DND-41 (cell line): ENCODE measurements at regions not wholly inside any gene's neighbourhood (a gene's known extent, or its start where the extent isn't known, plus 50 kb on each side); places are given as distances from the start of the nearest gene placed in this dataset.

Source experiments
- EZH2 ChIP-seq: IDR thresholded peaks from 3 replicates; pipeline ENCODE4 v1.6.1; 2012; ENCODE audit warnings: borderline replicate concordance, low read depth, mild to moderate bottlenecking, moderate library complexity, low read length, inconsistent platforms; ENCODE audit not compliant: severe bottlenecking
- TF ChIP-seq, protein P1 (sequence below): IDR thresholded peaks from 2 replicates; pipeline ENCODE4 v1.5.1; 2012; ENCODE audit warnings: borderline replicate concordance, low read length, moderate library complexity, mild to moderate bottlenecking; ENCODE audit not compliant: poor library complexity, severe bottlenecking; ENCODE audit errors: extremely low read depth

DNA sequence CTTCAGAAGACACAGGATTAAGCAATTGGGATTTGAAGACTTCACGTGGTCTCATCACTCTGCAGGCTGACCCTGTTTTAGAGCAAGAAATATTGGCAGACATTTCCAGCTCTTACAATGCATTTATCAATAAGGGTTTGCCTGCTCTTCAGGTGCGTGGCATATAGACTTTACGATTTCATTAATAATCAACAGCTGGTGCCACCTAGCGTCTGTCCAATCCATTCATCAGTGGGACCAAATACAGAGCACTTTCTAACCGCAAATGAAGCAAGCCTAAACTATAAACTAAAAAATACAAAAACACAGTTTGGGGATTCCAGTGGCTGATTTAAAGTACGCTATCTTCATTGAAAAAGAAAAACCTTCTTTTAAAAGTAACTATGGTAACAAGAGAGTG, 125.4 kb upstream of the DMD start:
- TF ChIP-seq, protein P1, sequence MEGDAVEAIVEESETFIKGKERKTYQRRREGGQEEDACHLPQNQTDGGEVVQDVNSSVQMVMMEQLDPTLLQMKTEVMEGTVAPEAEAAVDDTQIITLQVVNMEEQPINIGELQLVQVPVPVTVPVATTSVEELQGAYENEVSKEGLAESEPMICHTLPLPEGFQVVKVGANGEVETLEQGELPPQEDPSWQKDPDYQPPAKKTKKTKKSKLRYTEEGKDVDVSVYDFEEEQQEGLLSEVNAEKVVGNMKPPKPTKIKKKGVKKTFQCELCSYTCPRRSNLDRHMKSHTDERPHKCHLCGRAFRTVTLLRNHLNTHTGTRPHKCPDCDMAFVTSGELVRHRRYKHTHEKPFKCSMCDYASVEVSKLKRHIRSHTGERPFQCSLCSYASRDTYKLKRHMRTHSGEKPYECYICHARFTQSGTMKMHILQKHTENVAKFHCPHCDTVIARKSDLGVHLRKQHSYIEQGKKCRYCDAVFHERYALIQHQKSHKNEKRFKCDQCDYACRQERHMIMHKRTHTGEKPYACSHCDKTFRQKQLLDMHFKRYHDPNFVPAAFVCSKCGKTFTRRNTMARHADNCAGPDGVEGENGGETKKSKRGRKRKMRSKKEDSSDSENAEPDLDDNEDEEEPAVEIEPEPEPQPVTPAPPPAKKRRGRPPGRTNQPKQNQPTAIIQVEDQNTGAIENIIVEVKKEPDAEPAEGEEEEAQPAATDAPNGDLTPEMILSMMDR, result no peak
- TF ChIP-seq EZH2, result no peak
